Fibroblast of skin of right biceps (primary cell): ENCODE measurements at regions not wholly inside any gene's neighbourhood (a gene's known extent, or its start where the extent isn't known, plus 50 kb on each side); places are given as distances from the start of the nearest gene placed in this dataset.
"Not testable (repeated sequence)": the region's sequence is repeated elsewhere in the genome, so short reads cannot be mapped to it uniquely, and the experiment has no call there.

Experiments
- DNase-seq: peaks from one replicate; pipeline ENCODE4 v3.0.0-alpha.2; 2013

GRCh38 chr6:85802162-85802561 lies 159.5 kb upstream of the SYNCRIP start:
- DNase-seq: no peak

GRCh38 chr6:85798931-85799652 lies 156.4 kb upstream of the SYNCRIP start:
- DNase-seq: no peak

DNA sequence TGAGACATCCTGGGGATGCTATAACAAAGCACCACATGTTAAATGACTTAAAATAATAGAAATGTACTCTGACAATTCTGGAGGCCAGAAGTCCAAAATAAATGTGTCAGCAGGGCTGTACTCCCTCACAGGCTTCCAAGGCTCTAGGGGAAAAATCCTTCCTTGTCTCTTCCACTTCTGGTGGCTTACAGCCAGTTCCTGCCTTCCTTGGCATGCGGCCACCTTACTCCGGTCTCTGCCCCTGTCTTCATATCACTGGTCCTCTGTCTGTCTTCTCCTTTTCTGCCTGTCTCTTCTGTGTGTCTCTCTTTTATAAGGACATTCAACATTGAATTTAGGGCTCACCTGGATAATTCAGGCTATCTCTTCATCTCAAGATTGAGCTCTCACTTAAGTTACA lies 155.3 kb upstream of the SYNCRIP start:
- DNase-seq: no peak

- no peak for DNase-seq
Observed at GRCh38 chr6:85795945-85796344, 153.3 kb upstream of the SYNCRIP start.

GRCh38 chr6:85792254-85792653 lies 149.6 kb upstream of the SYNCRIP start:
- DNase-seq: peak; percentile 4

GRCh38 chr6:85775883-85776282 lies 133.2 kb upstream of the SYNCRIP start:
- DNase-seq: no peak

DNA sequence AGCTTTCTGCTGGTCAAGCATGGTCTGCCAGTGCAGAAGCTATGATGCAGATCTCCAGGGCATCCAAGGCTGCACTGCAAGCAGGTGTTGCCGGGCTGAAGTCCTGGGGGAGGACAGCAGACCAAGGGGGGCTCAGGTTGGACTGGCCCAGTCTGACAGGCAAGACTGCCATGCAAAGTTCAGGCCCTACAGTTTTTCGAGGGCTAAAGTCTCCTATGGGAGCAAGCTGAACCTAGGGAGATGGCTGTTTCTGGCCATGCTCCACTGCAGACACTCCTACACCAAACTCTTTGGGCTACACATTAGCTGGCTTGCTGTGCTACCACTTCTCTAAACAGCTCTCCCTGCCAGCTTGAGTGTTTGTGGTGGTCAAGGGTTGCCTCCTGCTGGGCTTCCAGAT lies 130.0 kb upstream of the SYNCRIP start:
- DNase-seq: no peak

DNA sequence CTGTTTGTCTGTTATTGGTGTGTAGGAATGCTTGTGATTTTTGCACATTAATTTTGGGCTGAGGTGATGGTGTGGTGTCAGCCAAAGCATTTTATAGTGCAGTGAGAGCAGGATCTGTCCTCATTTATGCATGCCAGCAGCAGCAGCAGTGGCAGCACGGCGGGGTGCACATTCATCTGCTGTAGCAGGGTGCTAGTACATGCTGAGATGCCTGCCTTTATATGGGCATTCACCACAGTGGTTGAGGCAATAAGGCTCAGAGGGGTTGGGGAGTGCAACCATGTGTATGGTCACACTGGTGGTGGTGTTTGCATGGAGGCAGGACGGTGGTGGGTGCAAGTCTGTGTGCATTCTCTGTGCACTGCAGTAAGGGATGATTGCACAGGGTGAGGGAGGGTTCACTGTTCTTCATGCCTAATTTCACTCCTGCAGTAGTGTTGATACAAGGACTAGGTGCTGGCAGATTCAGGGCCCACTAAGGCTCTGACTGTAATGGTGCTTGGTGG lies 129.3 kb upstream of the SYNCRIP start:
- no peak for DNase-seq

- DNase-seq: no peak
Observed at GRCh38 chr6:85771455-85771854, 128.8 kb upstream of the SYNCRIP start.

DNA sequence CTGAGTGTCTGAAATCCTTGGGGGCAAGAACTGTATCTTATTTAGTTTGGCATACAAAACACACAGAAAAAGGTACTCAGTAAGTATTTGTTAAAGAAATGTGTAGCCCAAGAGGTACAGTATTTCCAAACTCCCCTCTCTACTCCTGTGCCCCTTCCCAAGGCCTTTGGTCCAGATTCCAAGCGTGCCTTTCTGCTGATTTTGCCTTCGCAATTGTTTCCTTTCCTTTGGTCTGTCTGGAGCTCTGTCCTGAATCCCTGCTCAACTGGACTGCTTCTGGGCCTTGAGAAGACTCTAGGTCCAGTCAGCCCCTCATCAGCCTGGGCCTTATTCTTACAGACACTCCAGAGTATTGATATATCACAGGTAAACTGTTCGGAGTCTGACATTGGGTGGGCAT lies 122.2 kb upstream of the SYNCRIP start:
- DNase-seq: peak; percentile 5

DNA sequence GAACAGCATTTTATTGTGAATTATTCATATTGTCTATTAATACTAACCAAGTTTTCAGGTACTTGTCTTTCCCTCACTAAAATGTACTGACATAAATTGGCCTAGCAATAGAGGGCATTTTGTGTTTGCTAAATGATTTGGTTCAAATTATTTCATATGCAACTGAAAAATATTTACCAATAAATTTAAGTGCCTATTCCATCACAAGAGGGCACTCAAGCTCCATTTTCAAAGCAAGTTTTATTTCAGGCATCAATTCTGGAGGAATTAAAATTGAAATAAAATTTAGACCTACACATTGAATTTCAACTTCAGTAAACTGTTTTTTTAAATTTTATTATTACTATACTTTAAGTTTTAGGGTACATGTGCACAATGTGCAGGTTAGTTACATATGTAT lies 114.3 kb upstream of the SYNCRIP start:
- DNase-seq: peak; percentile 4

DNA sequence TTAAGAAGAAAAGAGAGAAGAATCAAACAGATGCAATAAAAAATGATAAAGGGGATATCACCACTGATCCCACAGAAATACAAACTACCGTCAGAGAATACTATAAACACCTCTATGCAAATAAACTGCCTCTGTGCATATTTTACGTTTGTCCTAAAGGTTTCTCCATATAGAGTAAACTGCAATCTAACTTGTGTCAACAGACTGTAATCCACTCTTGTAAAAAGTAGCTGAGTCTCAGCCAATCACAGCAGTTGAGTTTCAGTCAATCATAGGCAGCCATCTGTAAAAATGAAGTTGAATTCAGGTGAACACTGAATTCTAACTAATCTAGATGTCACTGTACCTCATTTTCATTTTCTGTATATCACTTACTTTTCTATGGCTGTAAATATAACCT lies 112.2 kb upstream of the SYNCRIP start:
- no peak for DNase-seq

GRCh38 chr6:85752602-85753001 lies 109.9 kb upstream of the SYNCRIP start:
- DNase-seq: no peak

DNA sequence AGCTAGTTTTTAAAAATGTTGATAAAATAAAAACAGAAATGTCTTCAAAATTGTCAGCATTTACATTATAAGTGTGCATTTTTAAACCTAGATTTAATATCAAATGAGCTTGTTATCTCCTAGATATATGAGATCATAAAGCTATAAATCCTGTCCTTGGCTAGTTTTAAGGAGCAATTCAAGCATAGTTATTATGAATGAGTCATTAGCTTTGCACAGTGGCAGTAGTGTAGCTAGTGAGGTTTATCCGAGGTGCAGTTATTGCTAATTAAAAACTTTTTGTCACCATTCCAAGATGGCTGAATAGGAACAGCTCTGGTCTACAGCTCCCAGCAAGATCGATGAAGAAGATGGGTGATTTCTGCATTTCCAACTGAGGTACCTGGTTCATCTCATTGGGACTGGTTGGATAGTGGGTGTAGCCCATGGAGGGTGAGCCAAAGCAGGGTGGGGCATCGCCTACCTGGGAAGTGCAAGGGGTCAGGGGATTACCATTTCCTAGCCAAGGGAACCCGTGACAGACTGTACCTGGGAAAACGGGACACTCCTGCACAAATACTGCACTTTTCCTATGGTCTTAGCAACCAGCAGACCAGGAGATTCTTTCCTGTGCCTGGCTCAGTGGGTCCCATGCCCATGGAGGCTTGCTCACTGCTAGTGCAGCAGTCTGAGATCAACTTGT lies 108.8 kb upstream of the SYNCRIP start:
- DNase-seq: no peak

GRCh38 chr6:85750146-85750545 lies 107.5 kb upstream of the SYNCRIP start:
- not testable (repeated sequence) for DNase-seq

GRCh38 chr6:85749236-85749635 lies 106.5 kb upstream of the SYNCRIP start:
- DNase-seq: no peak

DNA sequence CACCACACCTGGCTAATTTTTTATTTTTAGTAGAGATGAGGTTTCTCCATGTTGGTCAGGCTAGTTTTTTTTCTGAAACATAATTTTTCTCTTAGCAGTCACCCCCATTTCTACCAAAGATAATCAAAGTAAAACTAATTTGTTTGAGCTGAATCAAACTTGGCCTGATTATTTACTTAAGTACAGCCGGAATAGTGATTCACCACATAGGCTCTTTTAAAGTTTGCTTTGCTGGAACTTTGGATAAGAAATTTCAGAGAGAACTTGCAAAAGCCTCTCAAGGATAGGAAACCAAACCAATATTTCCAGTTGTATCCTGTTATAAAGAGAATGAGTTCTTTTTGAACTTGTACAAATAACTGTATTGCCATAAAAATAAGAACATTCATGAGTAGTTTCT lies 105.0 kb upstream of the SYNCRIP start:
- peak; percentile 4 for DNase-seq

DNA sequence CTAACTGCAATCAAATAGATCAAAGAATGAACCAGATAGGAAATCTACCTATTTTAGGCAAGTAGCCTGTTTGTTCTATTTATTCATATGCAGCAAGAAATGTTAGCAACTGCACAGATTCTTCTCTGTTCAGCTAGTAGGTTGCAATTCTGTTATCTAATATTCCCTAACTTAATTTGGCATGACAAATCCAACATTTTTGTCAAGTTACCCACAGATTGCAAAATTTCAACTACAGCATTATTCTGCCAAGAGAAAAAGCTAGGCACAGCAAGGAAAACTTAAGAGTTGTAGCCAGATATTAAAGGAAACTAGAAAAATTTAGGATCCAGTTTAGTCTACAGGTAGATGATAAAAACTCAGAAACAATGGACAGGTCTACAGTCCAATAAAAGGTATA lies 104.4 kb upstream of the SYNCRIP start:
- no peak for DNase-seq

DNA sequence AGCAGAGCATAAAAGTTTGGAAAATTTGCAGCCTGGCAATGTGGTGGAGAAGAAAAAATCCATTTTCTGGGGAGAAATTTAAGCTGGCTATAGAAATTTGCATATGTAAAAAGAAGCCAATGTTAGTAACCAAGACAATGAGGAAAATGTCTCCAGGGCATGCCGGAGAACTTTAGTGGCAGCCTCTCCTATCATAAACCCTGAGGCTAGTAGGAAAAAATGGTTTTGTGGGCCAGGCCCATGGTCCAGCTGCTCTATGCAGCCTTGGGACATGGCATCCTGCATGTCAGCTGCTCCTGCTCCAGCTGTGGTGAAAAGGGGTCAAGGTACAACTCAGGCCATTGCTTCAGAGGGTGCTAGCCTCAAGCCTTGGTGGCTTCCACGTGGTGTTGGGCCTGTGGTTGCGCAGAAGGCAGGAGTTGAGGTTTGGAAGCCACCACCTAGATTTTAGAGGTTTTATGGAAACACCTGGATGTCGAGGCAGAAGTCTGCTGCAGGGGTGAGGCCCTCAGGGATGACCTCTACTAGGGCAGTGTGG lies 101.8 kb upstream of the SYNCRIP start:
- DNase-seq: no peak

DNA sequence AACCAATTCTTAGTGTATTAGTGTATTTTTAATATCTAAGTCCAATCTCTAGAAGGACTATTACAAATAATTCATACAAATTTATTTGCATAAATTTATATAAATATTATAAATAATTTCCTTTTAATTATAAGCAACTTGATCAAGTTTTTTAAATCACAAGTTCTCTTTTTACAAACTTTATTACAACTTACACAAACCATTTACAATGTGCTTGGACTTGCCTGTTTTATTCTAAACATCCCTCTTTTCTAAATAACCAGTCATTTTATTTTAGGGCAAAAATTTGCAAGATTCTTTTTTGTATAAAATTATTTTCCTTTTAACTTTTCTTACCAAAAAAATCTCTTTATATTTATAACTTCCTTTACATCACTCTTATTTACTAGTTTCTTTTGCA lies 83.5 kb upstream of the SYNCRIP start:
- peak; percentile 5 for DNase-seq

DNA sequence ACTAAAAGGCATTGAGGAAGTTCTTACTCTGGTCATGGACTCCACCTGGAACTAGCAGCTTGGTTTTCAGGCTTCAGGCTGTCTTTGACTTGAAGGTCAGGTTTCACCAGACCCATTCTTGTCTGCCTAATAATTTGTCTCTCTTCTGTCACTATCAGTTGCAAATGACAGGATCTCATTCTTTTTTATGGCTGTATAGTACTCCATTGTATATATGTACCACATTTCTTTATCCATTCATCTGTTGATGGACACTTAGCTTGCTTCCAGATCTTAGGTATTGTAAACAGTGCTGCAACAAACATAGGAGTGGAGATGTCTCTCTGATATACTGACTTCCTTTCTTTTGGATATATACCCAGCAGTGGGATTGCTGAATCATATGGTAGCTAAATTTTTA lies 73.1 kb upstream of the SYNCRIP start:
- no peak for DNase-seq

GRCh38 chr6:85714893-85715530 lies 72.3 kb upstream of the SYNCRIP start:
- no peak for DNase-seq

- DNase-seq: no peak
Observed at GRCh38 chr6:85712346-85712745, 69.7 kb upstream of the SYNCRIP start.
